Skin epidermis (tissue), 12 donors: ENCODE measurements at regions not wholly inside any gene's neighbourhood (a gene's known extent, or its start where the extent isn't known, plus 50 kb on each side); places are given as distances from the start of the nearest gene placed in this dataset.

Source experiments
- H3K27ac ChIP-seq, 21 experiments: fragments of 200-600 bp; sonication (generic) in 11 of 21; one replicate each; pipeline ENCODE4 v1.5.0; 2020; ENCODE audit warnings: mild to moderate bottlenecking in 3 of 21, inconsistent platforms in 2 of 21, moderate library complexity in 2 of 21
- H3K4me3 ChIP-seq, 7 experiments: fragments of 200-600 bp; sonication (generic) in 2 of 7; one replicate each; pipeline ENCODE4 v1.5.0; 2020; ENCODE audit warnings: inconsistent platforms in 2 of 7, mild to moderate bottlenecking in 2 of 7, moderate library complexity in 1 of 7

DNA sequence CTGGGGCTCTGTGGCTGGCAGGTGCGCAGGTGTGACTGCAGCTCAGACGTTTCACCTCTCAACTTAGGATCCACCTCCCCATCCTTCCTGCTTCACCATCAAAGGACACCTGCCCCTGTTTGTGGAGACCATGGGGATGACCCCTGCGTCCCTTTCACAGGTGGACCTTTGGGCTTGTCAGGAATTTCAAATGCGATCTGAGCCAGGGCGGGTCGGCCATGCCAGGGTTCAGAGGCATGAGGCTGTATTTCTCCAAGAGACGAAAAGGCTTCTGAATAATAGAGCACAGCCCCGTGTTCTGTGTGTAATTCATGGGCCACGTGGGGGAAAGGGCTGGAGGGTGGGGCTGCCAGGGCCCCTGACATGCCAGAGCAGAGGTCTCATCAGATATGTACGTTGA is 668.0 kb downstream of the BRD1 start:
- Histone ChIP-seq H3K4me3 (no peak overlapping the region), H3K27ac (no peak overlapping the region)

DNA sequence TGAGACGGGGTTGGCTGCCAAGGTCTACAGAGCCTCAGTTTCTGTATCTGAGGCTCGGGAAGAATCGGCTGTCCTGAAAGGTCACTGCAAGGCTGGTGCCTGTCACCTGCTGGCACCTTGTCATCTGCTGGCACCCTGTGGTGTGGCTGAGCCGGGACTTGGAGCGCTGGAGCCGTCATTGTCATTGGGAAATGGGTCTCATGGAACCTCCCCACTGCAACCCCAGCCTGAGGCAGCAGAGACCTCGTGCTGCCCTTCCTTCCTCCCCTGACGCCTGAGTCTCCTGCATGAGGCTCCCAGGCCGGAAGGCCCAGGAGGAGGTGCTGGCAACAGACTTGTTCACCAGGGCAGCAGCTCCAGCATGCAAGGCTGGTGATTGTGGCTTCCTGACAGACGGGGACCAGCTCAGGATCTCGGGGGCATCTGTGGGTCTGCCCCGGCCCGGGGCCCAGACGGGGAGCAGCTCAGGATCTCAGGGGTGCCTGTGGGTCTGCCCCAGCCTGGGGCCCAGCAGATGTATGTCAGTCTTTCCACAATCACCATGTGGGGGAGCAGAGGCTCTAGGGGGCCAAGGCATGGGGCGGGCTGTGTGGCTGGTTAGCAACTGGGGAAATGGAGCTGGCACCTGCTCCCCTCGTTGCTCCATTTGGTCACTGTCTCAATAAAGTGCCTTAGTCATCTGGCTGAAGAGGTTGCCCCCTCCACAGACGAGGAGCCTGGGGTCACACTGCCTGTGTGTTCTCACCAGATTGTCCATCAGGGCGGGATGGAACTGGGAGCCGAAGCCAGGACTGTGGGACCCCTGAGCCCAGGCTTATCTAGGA is 668.7 kb downstream of the BRD1 start:
- no peak overlapping the region for H3K27ac ChIP-seq
- H3K4me3 ChIP-seq = no peak overlapping the region

- no peak overlapping the region for H3K27ac ChIP-seq
- H3K4me3 ChIP-seq = no peak overlapping the region
Observed at GRCh38 chr22:49157529-49158339, 669.9 kb downstream of the BRD1 start.

GRCh38 chr22:49156662-49157285 is 670.9 kb downstream of the BRD1 start:
- Histone ChIP-seq H3K27ac (no peak overlapping the region), H3K4me3 (no peak overlapping the region)

GRCh38 chr22:49155770-49156580 is 671.7 kb downstream of the BRD1 start:
- Histone ChIP-seq H3K4me3 (no peak overlapping the region), H3K27ac (no peak overlapping the region)

DNA sequence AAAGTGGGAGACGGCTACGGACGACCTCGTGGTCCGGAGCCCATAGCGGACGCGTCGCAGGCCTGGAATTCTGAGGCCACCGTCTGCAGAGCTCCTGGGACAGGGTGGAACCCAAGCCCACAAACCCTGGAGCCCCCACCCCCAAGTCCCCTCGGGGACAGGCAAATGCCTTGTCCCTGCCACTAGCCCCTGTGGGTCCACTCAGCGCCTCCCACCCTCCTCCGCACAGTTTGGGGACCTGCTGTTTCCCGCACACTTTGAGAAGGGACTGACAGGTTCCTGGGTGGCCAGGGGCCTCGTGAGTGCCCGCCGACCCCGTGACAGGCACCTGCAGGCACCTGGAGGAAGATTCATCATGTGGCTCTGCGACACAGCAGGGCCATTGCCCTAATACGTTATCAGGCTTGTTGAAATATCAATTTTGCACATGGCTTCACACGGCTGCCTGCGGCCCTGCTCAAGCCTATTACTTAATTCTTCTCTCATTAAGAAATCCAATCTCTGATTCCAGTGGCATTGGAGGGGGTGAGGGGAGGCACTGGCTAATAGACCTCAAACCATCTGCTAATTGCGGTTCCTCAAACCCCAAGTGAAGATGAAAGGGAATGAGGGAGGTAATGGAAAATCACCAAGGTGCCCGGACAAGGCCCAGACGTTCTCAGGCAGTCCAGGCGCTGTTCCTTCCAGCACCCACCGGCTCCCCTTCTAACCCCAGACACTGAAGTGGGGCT is 672.5 kb downstream of the BRD1 start:
- H3K4me3 ChIP-seq = no peak overlapping the region
- no peak overlapping the region for H3K27ac ChIP-seq

- Histone ChIP-seq H3K27ac (no peak overlapping the region), H3K4me3 (no peak overlapping the region)
Observed at GRCh38 chr22:49154433-49154832, 673.2 kb downstream of the BRD1 start.

- Histone ChIP-seq H3K27ac (no peak overlapping the region), H3K4me3 (no peak overlapping the region)
Observed at GRCh38 chr22:49153921-49154320, 673.8 kb downstream of the BRD1 start.

- H3K4me3 ChIP-seq = no peak overlapping the region
Observed at GRCh38 chr22:49152939-49153770, 674.5 kb downstream of the BRD1 start.

GRCh38 chr22:49152127-49152938 is 675.3 kb downstream of the BRD1 start:
- H3K27ac ChIP-seq = no peak overlapping the region
- no peak overlapping the region for H3K4me3 ChIP-seq

More at GRCh38 chr22:49152939-49153770, 674.5 kb downstream of the BRD1 start:
- no peak overlapping the region for H3K27ac ChIP-seq

- no peak overlapping the region for H3K27ac ChIP-seq
- no peak overlapping the region for H3K4me3 ChIP-seq
Observed at GRCh38 chr22:49151256-49152126, 676.2 kb downstream of the BRD1 start.

GRCh38 chr22:49150801-49151221 is 676.9 kb downstream of the BRD1 start:
- Histone ChIP-seq H3K4me3 (no peak overlapping the region), H3K27ac (no peak overlapping the region)

- H3K4me3 ChIP-seq = no peak overlapping the region
Observed at GRCh38 chr22:49149721-49150608, 677.7 kb downstream of the BRD1 start.

GRCh38 chr22:49148895-49149418 is 678.7 kb downstream of the BRD1 start:
- no peak overlapping the region for H3K4me3 ChIP-seq
- H3K27ac ChIP-seq = no peak overlapping the region

More at GRCh38 chr22:49149721-49150608, 677.7 kb downstream of the BRD1 start:
- H3K27ac ChIP-seq = no peak overlapping the region

GRCh38 chr22:49147617-49148175 is 680.0 kb downstream of the BRD1 start:
- no peak overlapping the region for H3K4me3 ChIP-seq

More at GRCh38 chr22:49147617-49148175, 680.0 kb downstream of the BRD1 start:
- no peak overlapping the region for H3K27ac ChIP-seq
